Stimulated activated CD4-positive, alpha-beta T cell treated with anti-CD3 and anti-CD28 coated beads, Interleukin-1b, Interleukin-23, amount 100 ng/mL, for 48 hours (primary cell): ENCODE measurements at regions not wholly inside any gene's neighbourhood (a gene's known extent, or its start where the extent isn't known, plus 50 kb on each side); places are given as distances from the start of the nearest gene placed in this dataset.

ENCODE experiments used
- DNase-seq: peaks from one replicate; pipeline ENCODE4 v3.0.0-alpha.2; 2020

- DNase-seq = no peak
Observed at GRCh38 chr5:167819406-167819805, 472.0 kb upstream of the WWC1 start.

DNA sequence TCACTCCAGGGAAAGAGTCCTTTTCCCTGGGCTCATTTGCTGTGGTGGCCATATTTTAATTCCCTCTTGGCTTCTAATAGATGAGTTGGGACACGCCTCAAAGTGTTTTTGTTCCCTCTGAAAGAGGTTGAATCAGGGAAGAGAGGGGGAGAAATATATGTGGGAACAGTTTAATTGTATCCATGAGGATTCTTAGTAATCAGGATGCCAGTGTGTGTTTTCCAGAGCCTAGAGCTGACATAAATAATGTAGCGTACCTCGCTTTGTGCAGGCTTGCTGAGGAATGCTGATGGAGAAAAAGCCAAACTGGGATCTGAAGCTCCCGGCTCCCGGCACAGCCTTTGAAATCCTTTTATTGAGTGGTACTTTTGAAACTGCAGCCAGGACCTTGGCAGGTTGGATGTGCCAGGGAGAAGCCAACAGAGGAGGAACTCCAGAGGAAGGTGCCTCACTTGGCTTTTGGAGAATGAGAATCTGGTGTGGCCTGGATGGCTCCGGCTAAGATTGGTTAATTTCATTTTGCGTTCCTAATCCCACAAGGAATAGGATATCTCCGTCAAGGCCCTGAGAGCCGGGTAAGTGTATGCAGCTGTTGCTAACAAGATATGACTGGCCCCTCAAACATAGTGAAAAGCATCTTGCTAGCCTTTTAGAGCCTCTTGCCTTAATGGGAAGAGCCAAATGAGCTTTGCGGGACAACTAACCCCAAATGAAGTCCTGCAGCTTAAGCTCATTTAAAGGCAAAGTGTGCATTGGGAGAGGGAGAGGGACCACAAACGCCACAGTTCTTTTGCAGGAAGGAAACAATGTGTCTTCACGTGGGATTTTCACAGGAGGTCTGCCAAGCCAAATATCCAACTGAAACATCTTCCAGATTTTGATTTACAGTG lies 471.1 kb upstream of the WWC1 start:
- no peak for DNase-seq

- DNase-seq = no peak
Observed at GRCh38 chr5:167821151-167821550, 470.3 kb upstream of the WWC1 start.

DNA sequence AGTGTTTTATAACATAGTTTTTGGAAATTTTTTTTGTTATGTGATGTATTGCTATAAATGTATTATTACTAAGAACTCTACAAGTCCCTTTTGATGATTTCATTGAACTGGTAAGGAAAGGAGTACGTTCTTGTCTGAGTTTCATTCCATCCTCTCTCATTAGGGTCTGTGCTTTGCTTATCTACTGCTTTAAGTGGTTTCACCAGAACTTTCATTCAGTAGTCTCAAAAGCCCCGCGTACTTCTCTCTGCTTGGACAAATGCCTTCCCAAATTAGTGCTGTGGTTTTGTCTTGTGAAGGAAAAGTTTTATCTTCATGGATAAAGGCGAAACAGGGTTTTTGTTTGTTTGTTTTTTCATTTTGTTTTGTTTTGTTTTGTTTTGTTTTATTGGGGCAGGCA lies 469.8 kb upstream of the WWC1 start:
- no peak for DNase-seq

GRCh38 chr5:167822241-167822640 lies 469.2 kb upstream of the WWC1 start:
- no peak for DNase-seq

DNA sequence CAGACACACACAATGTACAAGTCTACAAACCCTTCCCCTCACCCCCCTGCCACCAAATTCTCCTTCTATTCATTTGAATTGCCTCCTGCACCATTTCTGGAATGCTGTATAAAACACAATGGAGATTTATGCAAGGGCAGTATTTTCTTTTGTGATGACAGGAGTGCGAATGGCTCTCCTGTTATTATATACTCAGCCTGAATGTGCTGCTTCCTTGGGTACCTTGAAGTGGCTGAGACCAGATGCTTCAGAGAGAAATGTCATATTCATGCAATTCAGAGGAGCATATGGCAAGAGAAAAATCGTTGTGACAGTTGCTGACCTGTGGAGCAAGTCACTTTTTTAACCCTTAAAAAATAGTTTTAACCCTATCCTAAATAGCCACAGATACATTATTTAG lies 468.0 kb upstream of the WWC1 start:
- no peak for DNase-seq

GRCh38 chr5:167827766-167828165 lies 463.7 kb upstream of the WWC1 start:
- no peak for DNase-seq

DNA sequence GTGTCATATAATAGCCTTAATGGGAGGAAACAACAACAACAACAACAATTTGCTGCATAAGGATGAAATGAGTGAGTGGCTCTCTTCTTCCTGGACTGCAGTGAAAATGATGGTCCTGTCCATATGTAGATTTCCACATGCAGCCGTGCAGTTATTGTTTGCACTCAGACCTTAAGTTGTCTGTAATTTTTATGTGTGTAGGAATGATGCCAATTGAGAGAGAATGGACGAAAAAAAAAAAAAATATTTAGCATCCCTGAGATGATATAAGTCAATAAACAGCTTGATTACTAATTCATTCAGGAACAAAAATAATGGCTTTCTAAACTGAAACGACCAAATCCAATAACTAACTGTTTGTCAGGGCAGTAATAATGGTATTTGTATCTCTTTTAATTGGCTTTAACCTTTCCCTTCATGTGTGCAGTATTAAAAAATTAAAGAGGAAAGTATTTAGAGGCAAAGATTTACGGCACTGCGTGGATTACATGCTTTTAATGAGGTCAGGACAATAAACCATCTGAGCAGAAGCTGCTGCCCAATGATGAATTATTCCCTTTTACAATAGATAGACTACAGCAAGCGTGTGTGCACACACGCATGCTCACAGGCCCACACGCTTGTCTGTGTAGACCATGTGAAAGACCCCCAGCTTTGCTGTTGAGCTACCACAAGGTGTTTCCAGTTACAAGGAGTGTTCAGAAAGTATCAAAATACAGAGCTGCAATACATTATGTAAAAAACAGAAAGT lies 459.5 kb upstream of the WWC1 start:
- no peak for DNase-seq

- no peak for DNase-seq
Observed at GRCh38 chr5:167832609-167833008, 458.8 kb upstream of the WWC1 start.

- no peak for DNase-seq
Observed at GRCh38 chr5:167833456-167833855, 458.0 kb upstream of the WWC1 start.

DNA sequence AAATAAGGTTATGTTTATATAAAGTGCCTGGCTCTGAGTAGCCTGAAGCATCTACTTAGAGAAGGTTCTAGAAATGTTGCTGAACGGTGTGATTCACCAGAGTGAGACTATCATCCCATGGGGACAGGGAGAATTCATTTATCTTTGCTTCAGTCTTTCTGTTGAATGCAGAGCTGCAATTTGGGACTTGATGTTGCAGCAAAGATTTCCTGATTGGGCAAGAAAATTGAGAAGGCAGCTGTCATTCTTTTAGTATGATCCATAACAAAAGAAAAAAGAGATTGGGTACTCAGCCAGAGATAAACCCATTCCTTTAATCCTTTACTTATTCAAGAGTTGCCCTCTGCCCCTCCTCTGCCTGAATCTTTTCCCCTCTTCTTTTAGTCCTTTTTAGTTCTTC lies 456.3 kb upstream of the WWC1 start:
- no peak for DNase-seq

DNA sequence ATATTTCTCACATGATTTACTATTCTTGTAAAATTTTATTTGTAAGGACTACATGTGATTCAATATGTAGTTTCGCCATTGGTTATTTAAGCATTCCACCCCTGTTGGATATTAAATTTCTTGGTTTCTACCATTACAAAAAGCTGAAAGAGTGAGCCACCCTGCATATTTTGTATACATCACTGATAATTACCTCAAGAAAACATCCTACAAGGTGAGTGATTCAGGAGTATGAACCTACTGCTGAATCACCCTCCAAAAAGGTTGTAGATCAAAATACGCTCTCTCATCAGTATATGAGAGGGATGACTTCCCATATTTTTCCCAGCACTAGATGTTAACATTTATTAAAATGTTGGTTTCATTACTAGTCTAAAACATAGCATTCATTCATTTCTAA lies 454.3 kb upstream of the WWC1 start:
- DNase-seq = no peak

DNA sequence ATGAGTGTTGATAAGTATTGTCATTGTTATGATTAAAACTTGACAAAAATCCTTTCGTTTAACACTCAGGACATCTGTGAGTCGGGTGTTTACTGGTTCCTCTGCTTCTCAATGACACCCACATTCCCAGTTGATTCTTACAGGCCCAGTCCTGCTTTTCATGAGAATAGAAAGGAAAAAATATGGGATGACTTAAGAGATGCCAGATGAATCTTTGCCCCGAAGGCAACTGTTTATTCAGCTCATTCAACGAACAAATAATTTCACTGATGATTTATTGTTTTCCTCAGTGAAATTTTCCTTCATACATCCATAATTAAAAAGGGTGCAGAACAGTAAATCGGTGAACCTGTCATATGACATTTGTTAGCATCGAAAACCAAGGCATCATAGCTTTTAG lies 452.4 kb upstream of the WWC1 start:
- no peak for DNase-seq

DNA sequence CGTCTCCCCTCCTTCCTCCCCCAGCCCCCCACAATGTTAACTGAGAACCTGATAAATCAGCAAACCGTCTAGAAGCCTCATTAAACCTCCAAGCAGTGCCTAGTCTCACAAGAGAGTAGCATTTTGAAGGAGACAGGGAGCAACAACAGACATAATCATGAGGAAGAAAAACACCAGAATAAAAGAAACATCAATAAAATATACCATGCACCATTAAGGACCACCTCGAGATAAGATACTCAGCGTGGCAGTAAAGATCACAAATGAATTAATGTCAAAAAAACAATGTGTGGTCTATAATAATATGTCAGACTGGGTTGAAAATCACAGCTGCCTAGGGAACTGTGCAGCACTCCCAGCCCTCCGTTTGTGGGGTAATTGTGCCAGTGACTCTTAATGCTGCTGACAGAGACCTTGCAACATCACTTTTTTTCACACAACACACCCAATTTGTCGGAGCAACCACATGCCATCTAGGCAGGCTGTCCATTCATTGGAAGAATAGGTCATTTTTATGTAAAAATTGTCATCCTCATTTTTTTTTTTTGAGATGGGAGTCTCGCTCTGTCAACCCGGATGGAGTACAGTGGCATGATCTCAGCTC lies 450.8 kb upstream of the WWC1 start:
- DNase-seq = no peak

GRCh38 chr5:167843881-167844572 lies 447.4 kb upstream of the WWC1 start:
- DNase-seq = no peak

DNA sequence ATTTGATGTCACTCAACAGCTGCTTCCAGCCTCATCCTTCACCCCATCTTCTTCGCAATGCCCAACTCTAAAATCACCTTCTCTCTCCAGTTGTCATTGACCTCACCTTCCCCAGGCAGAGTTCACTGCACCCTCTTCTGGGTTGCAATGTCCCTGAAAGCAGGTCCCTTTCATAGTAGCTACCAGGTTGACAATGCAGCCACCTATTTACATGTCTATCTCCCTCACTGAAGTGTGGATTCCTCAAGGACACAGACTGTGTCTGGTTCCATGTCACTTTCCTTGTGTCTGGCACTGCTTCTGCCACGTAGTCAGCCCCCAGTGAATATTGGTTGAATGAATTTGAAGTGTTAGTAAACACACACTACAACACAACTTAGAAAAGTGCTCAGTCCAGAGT lies 445.5 kb upstream of the WWC1 start:
- DNase-seq = no peak

- DNase-seq = no peak
Observed at GRCh38 chr5:167849874-167850273, 441.6 kb upstream of the WWC1 start.

DNA sequence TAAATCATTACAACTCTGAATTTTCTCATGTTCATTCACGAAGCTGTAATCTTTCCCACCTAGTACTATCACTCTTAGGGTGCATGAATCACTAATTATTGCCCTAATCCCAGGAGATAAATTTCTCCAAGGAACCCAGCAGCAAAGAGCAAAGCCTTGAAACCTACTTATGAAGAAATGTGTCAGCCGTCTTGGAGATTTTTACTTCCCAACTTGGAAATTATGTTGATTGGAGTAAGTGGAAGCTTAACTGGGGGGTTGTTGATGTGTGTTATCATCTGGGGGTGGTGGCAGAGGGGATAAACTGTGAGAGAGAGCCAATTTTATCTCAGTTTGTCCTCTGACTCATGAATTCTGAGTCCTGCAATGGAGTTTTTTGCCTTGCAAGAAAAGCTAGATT lies 440.5 kb upstream of the WWC1 start:
- DNase-seq = no peak

- no peak for DNase-seq
Observed at GRCh38 chr5:167851416-167851815, 440.0 kb upstream of the WWC1 start.

DNA sequence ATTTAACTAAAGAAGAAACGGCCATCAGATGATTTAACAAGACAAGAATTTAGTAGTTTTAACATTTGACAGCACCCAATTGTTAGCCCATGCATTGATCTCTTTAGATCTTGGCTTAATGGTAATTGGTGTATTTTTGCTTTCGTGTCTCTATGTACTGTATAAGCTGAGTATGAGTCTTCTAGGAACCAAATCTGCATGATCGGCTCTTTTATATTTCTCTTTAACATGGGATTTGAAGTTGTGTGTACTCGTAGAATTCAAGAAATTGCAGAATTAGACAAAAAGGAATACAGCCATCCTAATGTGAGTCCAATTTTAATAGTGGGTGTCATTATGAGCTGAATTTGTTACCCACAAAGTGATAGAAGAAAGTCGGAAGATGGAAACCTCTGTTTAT lies 438.9 kb upstream of the WWC1 start:
- no peak for DNase-seq

- DNase-seq = no peak
Observed at GRCh38 chr5:167853421-167853820, 438.0 kb upstream of the WWC1 start.

- DNase-seq = no peak
Observed at GRCh38 chr5:167855818-167856217, 435.6 kb upstream of the WWC1 start.

- DNase-seq = no peak
Observed at GRCh38 chr5:167857321-167857720, 434.1 kb upstream of the WWC1 start.
